Liver (tissue), 8 donors: ENCODE measurements at regions not wholly inside any gene's neighbourhood (a gene's known extent, or its start where the extent isn't known, plus 50 kb on each side); places are given as distances from the start of the nearest gene placed in this dataset.

Experiments used
- DNase-seq: peaks from one replicate; pipeline ENCODE4 v3.0.0-alpha.2; 2017; ENCODE audit warnings: low spot score
- H3K27ac ChIP-seq, 2 donors: one replicate each; pipeline ENCODE4 v1.7.0; 2013; ENCODE audit warnings: inconsistent platforms in 2 of 2, low read length in 2 of 2, control low read depth in 1 of 2, low read depth in 1 of 2, mild to moderate bottlenecking in 1 of 2
- H3K27me3 ChIP-seq, 4 donors: one replicate each; pipeline versions ENCODE4 v1.6.1 to v1.7.0; 2013; ENCODE audit warnings: low read length in 3 of 4, inconsistent platforms in 1 of 4, mild to moderate bottlenecking in 1 of 4, moderate library complexity in 1 of 4; ENCODE audit not compliant: control insufficient read depth in 4 of 4, insufficient read depth in 4 of 4
- H3K36me3 ChIP-seq, 4 donors: one replicate each; pipeline versions ENCODE4 v1.6.1 to v1.7.0; 2013; ENCODE audit warnings: low read length in 3 of 4, mild to moderate bottlenecking in 3 of 4, low read depth in 1 of 4, moderate library complexity in 1 of 4; ENCODE audit not compliant: control insufficient read depth in 4 of 4, insufficient read depth in 3 of 4
- H3K4me1 ChIP-seq, 4 donors: one replicate each; pipeline versions ENCODE4 v1.6.1 to v1.7.0; 2013; ENCODE audit warnings: low read length in 3 of 4, mild to moderate bottlenecking in 3 of 4, moderate library complexity in 1 of 4; ENCODE audit not compliant: control insufficient read depth in 4 of 4, insufficient read depth in 4 of 4
- H3K4me3 ChIP-seq, 3 donors: one replicate each; pipeline versions ENCODE4 v1.6.1 to v1.7.0; 2013; ENCODE audit warnings: low read length in 3 of 3, control low read depth in 1 of 3, low read depth in 1 of 3, mild to moderate bottlenecking in 1 of 3
- H3K9ac ChIP-seq, 2 donors: one replicate each; pipeline ENCODE4 v1.7.0; 2013; ENCODE audit warnings: low read length in 2 of 2, mild to moderate bottlenecking in 2 of 2, moderate library complexity in 2 of 2, control low read depth in 1 of 2, low read depth in 1 of 2
- H3K9me3 ChIP-seq, 4 donors: one replicate each; pipeline versions ENCODE4 v1.6.1 to v1.7.0; 2013; ENCODE audit warnings: low read length in 3 of 4; ENCODE audit not compliant: control insufficient read depth in 4 of 4
- ATF3 ChIP-seq: IDR thresholded peaks from 2 replicates; pipeline ENCODE4 v1.6.1; 2016; ENCODE audit warnings: antibody characterized with exemption
- CTCF ChIP-seq: fragments of 150-350 bp; IDR thresholded peaks from 2 replicates; pipeline ENCODE4 v1.5.1; 2017; ENCODE audit warnings: improper control_type of control experiment, low read depth, low read length; ENCODE audit not compliant: missing input control
- EGR1 ChIP-seq, 2 donors: IDR thresholded peaks; 2 replicates each; pipeline ENCODE4 v1.6.1; 2016 to 2018; ENCODE audit warnings: antibody characterized with exemption in 2 of 2, low read depth in 2 of 2
- FOXA1 ChIP-seq: IDR thresholded peaks from 2 replicates; pipeline ENCODE4 v1.6.1; 2016; ENCODE audit warnings: antibody characterized with exemption
- FOXA2 ChIP-seq: IDR thresholded peaks from 2 replicates; pipeline ENCODE4 v1.6.1; 2016; ENCODE audit warnings: antibody characterized with exemption
- GABPA ChIP-seq, 2 donors: IDR thresholded peaks in 1 of 2; conservative IDR thresholded peaks in 1 of 2; 2 replicates each; pipeline ENCODE4 v1.6.1; 2016; ENCODE audit warnings: antibody characterized with exemption in 2 of 2, mild to moderate bottlenecking in 1 of 2, moderate library complexity in 1 of 2
- HNF4A ChIP-seq, 2 donors: conservative IDR thresholded peaks; 2 replicates each; pipeline ENCODE4 v1.6.1; 2016; ENCODE audit warnings: antibody characterized with exemption in 2 of 2, mild to moderate bottlenecking in 2 of 2
- HNF4G ChIP-seq: IDR thresholded peaks from 2 replicates; pipeline ENCODE4 v1.6.1; 2016; ENCODE audit warnings: antibody characterized with exemption
- JUND ChIP-seq, 2 donors: IDR thresholded peaks; 2 replicates each; pipeline ENCODE4 v1.6.1; 2016; ENCODE audit warnings: antibody characterized with exemption in 2 of 2
- MAX ChIP-seq: IDR thresholded peaks from 2 replicates; pipeline ENCODE4 v1.6.1; 2016; ENCODE audit warnings: antibody characterized with exemption
- RAD21 ChIP-seq, 2 donors: IDR thresholded peaks; 2 replicates each; pipeline ENCODE4 v1.6.1; 2016; ENCODE audit warnings: antibody characterized with exemption in 2 of 2, mild to moderate bottlenecking in 2 of 2
- RXRA ChIP-seq, 2 donors: IDR thresholded peaks; 2 replicates each; pipeline ENCODE4 v1.6.1; 2017 to 2018; ENCODE audit warnings: antibody characterized with exemption in 2 of 2, mild to moderate bottlenecking in 1 of 2
- SP1 ChIP-seq: IDR thresholded peaks from 2 replicates; pipeline ENCODE4 v1.6.1; 2018; ENCODE audit warnings: antibody characterized with exemption, mild to moderate bottlenecking
- TAF1 ChIP-seq: conservative IDR thresholded peaks from 2 replicates; pipeline ENCODE4 v1.6.1; 2016; ENCODE audit warnings: antibody characterized with exemption, mild to moderate bottlenecking
- YY1 ChIP-seq: IDR thresholded peaks from 2 replicates; pipeline ENCODE4 v1.6.1; 2016; ENCODE audit warnings: antibody characterized with exemption, mild to moderate bottlenecking
- WGBS: extraction: QIAGEN DNeasy Blood & Tissue Kit; methylation state at CpG from one replicate; pipeline ENCODE4 v1.1.7; 2013; 5-methylcytosine and 5-hydroxymethylcytosine counted together
- TF ChIP-seq, protein P1 (sequence below): IDR thresholded peaks from 2 replicates; pipeline ENCODE4 v1.6.1; 2016; ENCODE audit warnings: antibody characterized with exemption, mild to moderate bottlenecking
- donor health status: healthy.
- donor health status: healthy.
- donor health status: healthy.
- donor health status: healthy.
- donor health status: healthy.

- no peak for TF ChIP-seq FOXA2
- TF ChIP-seq CTCF, result no peak
- TF ChIP-seq SP1, result no peak
- no peak for TF ChIP-seq TAF1
- TF ChIP-seq, protein P1, sequence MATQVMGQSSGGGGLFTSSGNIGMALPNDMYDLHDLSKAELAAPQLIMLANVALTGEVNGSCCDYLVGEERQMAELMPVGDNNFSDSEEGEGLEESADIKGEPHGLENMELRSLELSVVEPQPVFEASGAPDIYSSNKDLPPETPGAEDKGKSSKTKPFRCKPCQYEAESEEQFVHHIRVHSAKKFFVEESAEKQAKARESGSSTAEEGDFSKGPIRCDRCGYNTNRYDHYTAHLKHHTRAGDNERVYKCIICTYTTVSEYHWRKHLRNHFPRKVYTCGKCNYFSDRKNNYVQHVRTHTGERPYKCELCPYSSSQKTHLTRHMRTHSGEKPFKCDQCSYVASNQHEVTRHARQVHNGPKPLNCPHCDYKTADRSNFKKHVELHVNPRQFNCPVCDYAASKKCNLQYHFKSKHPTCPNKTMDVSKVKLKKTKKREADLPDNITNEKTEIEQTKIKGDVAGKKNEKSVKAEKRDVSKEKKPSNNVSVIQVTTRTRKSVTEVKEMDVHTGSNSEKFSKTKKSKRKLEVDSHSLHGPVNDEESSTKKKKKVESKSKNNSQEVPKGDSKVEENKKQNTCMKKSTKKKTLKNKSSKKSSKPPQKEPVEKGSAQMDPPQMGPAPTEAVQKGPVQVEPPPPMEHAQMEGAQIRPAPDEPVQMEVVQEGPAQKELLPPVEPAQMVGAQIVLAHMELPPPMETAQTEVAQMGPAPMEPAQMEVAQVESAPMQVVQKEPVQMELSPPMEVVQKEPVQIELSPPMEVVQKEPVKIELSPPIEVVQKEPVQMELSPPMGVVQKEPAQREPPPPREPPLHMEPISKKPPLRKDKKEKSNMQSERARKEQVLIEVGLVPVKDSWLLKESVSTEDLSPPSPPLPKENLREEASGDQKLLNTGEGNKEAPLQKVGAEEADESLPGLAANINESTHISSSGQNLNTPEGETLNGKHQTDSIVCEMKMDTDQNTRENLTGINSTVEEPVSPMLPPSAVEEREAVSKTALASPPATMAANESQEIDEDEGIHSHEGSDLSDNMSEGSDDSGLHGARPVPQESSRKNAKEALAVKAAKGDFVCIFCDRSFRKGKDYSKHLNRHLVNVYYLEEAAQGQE, result no peak
- no peak for TF ChIP-seq EGR1 (IDR thresholded peaks at IDR 0.05; ENCODE audit: low read depth in 2 of 2)
- no peak for TF ChIP-seq YY1
- TF ChIP-seq ATF3, result no peak
- no peak for TF ChIP-seq FOXA1
- no peak for TF ChIP-seq HNF4G
- no peaks in the 10 kb centered on the region for H3K9me3 ChIP-seq
These were observed 602.9 kb downstream of the TLE1 start for GRCh38 chr9:81086416-81086815.

DNA sequence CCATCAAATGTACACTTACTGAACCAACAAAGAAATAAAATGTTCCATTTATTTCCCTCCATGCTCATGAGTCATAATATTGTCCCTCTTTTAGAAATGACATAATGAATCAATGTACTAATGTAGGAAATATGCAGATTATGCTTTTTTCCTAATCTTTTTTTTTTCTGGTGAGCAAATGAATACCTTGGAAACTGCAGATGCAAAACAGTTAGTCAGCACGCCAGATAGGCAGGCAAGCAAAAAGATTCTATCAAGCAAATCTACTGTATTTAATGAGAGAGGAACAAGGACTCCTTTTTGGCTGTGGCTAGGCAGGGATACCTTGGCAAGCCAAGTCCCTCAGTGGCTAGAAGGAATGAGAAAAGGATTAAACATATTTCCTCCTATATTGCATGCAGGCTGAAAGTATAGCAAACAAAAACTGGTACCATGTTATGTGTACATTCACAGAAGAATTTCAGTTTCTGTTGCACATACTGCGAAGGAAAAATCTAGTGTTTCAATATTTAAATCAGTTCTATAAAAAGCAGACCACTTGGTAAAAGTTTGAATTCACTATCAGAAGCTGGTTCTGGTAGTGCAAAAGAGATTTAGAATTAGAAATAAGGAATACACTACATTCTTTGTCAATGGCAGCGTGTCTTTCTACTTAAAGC, 605.4 kb downstream of the TLE1 start:
- no peaks in the 10 kb centered on the region for H3K36me3 ChIP-seq
- no peak overlapping the region for H3K27ac ChIP-seq
- no peak overlapping the region for H3K9ac ChIP-seq
- no peak overlapping the region for H3K4me3 ChIP-seq
- no peak for DNase-seq
- H3K4me1 ChIP-seq, result no peaks in the 10 kb centered on the region
- H3K9me3 ChIP-seq, result no peaks in the 10 kb centered on the region
- TF ChIP-seq FOXA1 (no peak), GABPA (IDR thresholded peaks at IDR 0.05 in 1 of 2, conservative IDR thresholded peaks at IDR 0.05 in 1 of 2) (no peak), RXRA (IDR thresholded peaks at IDR 0.05) (no peak), TAF1 (no peak), RAD21 (IDR thresholded peaks at IDR 0.05) (no peak), MAX (no peak), CTCF (no peak), HNF4A (conservative IDR thresholded peaks at IDR 0.05) (no peak), JUND (IDR thresholded peaks at IDR 0.05) (no peak), FOXA2 (no peak), SP1 (no peak), ATF3 (no peak), YY1 (no peak), EGR1 (IDR thresholded peaks at IDR 0.05; ENCODE audit: low read depth in 2 of 2) (no peak), HNF4G (no peak)
- TF ChIP-seq, protein P1, result no peak
- 88% methylated on average over 3 of the region's 3 CpGs for whole genome bisulfite sequencing
- no peaks in the 10 kb centered on the region for H3K27me3 ChIP-seq

More at GRCh38 chr9:81086416-81086815, 602.9 kb downstream of the TLE1 start:
- Histone ChIP-seq H3K36me3 (no peaks in the 10 kb centered on the region), H3K9ac (no peak overlapping the region), H3K4me1 (no peaks in the 10 kb centered on the region), H3K4me3 (no peak overlapping the region), H3K27ac (no peak overlapping the region), H3K27me3 (no peaks in the 10 kb centered on the region)
- DNase-seq, result no peak
- 67% methylated on average over 3 of the region's 3 CpGs for WGBS
